DMS53 treated with DMSO at 0.1 percent for 48 hours (cell line): ENCODE measurements at regions not wholly inside any gene's neighbourhood (a gene's known extent, or its start where the extent isn't known, plus 50 kb on each side); places are given as distances from the start of the nearest gene placed in this dataset.
A peak's percentile ranks its signal among the peaks of the same experiment; 100 is the strongest.

Source experiments
- DNase-seq: peaks from one replicate; lab custom pipeline; 2025; ENCODE audit not compliant: unreplicated experiment; lab: John Stamatoyannopoulos, UW

GRCh38 chr16:72424757-72425156 is 252.8 kb upstream of the PMFBP1 start:
- no peak for DNase-seq

- DNase-seq: no peak
Observed at GRCh38 chr16:72422308-72422897, 250.4 kb upstream of the PMFBP1 start.

- DNase-seq: no peak
Observed at GRCh38 chr16:72419638-72420037, 247.7 kb upstream of the PMFBP1 start.

- peak; percentile 9 for DNase-seq
Observed at GRCh38 chr16:72415379-72415778, 243.4 kb upstream of the PMFBP1 start.

- DNase-seq: no peak
Observed at GRCh38 chr16:72410492-72410891, 238.5 kb upstream of the PMFBP1 start.

- no peak for DNase-seq
Observed at GRCh38 chr16:72409423-72409822, 237.5 kb upstream of the PMFBP1 start.

- no peak for DNase-seq
Observed at GRCh38 chr16:72406390-72406789, 234.4 kb upstream of the PMFBP1 start.

- no peak for DNase-seq
Observed at GRCh38 chr16:72404299-72404698, 232.3 kb upstream of the PMFBP1 start.

- DNase-seq: no peak
Observed at GRCh38 chr16:72401084-72401361, 229.1 kb upstream of the PMFBP1 start.

- peak; percentile 32 for DNase-seq
Observed at GRCh38 chr16:72400257-72401083, 228.5 kb upstream of the PMFBP1 start.

GRCh38 chr16:72399811-72400210 is 227.9 kb upstream of the PMFBP1 start:
- DNase-seq: no peak

- DNase-seq: no peak
Observed at GRCh38 chr16:72397876-72398275, 225.9 kb upstream of the PMFBP1 start.

- no peak for DNase-seq
Observed at GRCh38 chr16:72394526-72394925, 222.6 kb upstream of the PMFBP1 start.

- DNase-seq: no peak
Observed at GRCh38 chr16:72389791-72390190, 217.8 kb upstream of the PMFBP1 start.

- DNase-seq: no peak
Observed at GRCh38 chr16:72388007-72388406, 216.1 kb upstream of the PMFBP1 start.

- DNase-seq: no peak
Observed at GRCh38 chr16:72384651-72385050, 212.7 kb upstream of the PMFBP1 start.

- DNase-seq: no peak
Observed at GRCh38 chr16:72380283-72380682, 208.3 kb upstream of the PMFBP1 start.

- DNase-seq: no peak
Observed at GRCh38 chr16:72373201-72373600, 201.2 kb upstream of the PMFBP1 start.

- no peak for DNase-seq
Observed at GRCh38 chr16:72372087-72373045, 200.4 kb upstream of the PMFBP1 start.

GRCh38 chr16:72371307-72372086 is 199.5 kb upstream of the PMFBP1 start:
- peak; percentile 78 for DNase-seq

- no peak for DNase-seq
Observed at GRCh38 chr16:72369274-72369673, 197.3 kb upstream of the PMFBP1 start.
